Choroid plexus epithelial cell (primary cell): ENCODE measurements at regions not wholly inside any gene's neighbourhood (a gene's known extent, or its start where the extent isn't known, plus 50 kb on each side); places are given as distances from the start of the nearest gene placed in this dataset.

ENCODE experiments used
- DNase-seq: peaks from one replicate; pipeline ENCODE4 v3.0.0-alpha.2; 2010; ENCODE audit warnings: low read depth
- H3K4me3 ChIP-seq: 2 replicates; pipeline ENCODE4 v1.5.1; 2011; ENCODE audit warnings: low read depth, mild to moderate bottlenecking, control low read depth, low read length, moderate library complexity
- TF ChIP-seq, protein P1 (sequence below): conservative IDR thresholded peaks from 2 replicates; pipeline ENCODE4 v1.5.1; 2011; ENCODE audit warnings: low read depth, mild to moderate bottlenecking, control low read depth, inconsistent platforms, low read length, moderate library complexity

DNA sequence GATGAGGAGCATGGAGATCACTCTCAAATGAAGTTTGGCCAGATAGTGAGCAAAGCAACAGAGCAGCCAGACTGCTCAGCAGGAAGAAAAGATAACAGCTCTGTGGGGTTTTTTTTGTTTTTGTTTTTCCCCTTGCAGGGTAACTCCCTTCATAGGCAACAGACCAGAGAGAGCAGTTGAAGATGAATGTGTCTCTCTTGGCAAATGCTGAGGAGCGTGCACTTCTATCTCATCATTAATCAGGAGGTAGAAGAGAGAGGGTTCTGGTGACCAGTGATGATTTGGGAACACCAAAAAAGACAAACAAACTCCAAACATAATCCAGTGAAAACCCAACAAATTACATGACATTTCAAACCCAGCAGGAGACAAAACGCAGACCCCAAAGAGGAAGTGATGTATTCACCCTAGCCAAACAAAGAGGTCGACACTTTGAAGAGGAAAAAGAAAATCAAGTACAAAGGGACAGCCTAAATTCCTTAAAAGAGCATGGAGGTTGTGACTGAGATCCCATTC is 66.2 kb upstream of the RREB1 start:
- no peak overlapping the region for H3K4me3 ChIP-seq

GRCh38 chr6:7042056-7042653 is 65.6 kb upstream of the RREB1 start:
- TF ChIP-seq, protein P1, sequence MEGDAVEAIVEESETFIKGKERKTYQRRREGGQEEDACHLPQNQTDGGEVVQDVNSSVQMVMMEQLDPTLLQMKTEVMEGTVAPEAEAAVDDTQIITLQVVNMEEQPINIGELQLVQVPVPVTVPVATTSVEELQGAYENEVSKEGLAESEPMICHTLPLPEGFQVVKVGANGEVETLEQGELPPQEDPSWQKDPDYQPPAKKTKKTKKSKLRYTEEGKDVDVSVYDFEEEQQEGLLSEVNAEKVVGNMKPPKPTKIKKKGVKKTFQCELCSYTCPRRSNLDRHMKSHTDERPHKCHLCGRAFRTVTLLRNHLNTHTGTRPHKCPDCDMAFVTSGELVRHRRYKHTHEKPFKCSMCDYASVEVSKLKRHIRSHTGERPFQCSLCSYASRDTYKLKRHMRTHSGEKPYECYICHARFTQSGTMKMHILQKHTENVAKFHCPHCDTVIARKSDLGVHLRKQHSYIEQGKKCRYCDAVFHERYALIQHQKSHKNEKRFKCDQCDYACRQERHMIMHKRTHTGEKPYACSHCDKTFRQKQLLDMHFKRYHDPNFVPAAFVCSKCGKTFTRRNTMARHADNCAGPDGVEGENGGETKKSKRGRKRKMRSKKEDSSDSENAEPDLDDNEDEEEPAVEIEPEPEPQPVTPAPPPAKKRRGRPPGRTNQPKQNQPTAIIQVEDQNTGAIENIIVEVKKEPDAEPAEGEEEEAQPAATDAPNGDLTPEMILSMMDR = no peak
- DNase-seq = peak; percentile 49
- H3K4me3 ChIP-seq = no peak overlapping the region

More for the DNA sequence above, 66.2 kb upstream of the RREB1 start:
- TF ChIP-seq, protein P1 = no peak
- DNase-seq = peak; percentile 40

GRCh38 chr6:7042654-7043545 is 64.9 kb upstream of the RREB1 start:
- TF ChIP-seq, protein P1 = no peak
- no peak overlapping the region for H3K4me3 ChIP-seq
- DNase-seq = peak; percentile 60

DNA sequence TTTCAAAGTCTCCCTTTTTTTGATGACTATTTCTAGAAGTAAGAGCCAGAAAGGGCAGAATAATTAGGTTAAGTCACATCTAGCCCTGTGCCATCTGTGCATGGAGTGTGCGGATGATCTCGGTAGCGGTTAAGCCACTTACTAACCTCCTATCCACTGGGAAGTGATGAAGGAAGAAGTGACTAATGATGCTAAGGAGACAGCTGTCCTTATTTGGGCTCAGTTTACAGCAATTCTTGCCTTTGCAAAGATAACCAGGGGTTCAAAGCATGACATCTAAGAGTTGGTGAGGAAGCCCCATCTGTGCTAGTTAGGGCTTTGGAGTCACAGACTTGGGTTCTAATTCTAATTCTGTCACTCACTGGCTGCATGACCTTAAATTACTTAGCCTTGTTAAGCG is 62.4 kb upstream of the RREB1 start:
- no peak for DNase-seq
- TF ChIP-seq, protein P1 = no peak

DNA sequence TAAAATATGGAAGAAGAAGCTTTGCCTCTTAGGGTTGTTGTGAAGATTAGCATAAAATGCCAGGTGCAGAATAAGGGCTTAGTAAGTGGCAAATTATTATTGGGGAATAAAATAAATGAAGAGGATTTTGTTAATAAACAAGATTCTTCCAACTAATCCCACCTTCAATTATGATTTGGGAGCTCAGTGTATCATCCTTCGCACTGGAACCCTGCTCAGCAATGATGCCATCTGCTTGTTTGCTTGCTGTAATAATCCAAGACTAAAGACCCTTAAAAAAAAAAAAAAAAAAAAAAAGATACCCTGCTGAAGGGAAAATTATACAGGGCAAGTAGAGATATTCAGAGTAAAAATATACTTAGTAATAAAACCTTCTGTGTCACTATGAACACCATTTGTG is 62.0 kb upstream of the RREB1 start:
- H3K4me3 ChIP-seq = no peak overlapping the region
- DNase-seq = no peak
- TF ChIP-seq, protein P1 = no peak

More for the DNA sequence above, 62.4 kb upstream of the RREB1 start:
- no peak overlapping the region for H3K4me3 ChIP-seq

DNA sequence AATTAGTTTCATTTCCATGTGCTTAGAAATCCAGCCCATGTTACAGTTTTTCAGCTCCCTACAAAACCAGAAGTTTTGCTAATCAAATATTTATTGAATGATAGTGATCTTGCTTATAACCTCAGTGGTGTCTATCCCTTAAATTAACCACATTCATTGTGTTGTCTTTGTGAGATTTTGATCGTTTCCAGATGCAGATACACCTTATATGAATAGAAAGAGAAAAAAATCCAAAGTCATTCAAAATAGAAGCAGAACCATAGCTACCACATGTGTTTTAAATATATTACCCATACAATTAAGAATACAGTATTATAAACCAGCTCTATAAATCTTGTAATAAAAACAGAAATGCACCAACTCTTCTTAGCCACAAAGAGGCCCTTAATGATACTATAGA is 60.6 kb upstream of the RREB1 start:
- no peak for DNase-seq
- no peak overlapping the region for H3K4me3 ChIP-seq
- TF ChIP-seq, protein P1 = no peak
